Kidney epithelial cell (primary cell): ENCODE measurements at regions not wholly inside any gene's neighbourhood (a gene's known extent, or its start where the extent isn't known, plus 50 kb on each side); places are given as distances from the start of the nearest gene placed in this dataset.

Source experiments
- DNase-seq: peaks from one replicate; pipeline ENCODE4 v3.0.0-alpha.2; 2010; ENCODE audit warnings: low read depth
- H3K27me3 ChIP-seq: 2 replicates; pipeline ENCODE4 v1.6.0; 2011; ENCODE audit warnings: low read length; ENCODE audit not compliant: control insufficient read depth, insufficient read depth
- H3K36me3 ChIP-seq: 2 replicates; pipeline ENCODE4 v1.5.1; 2011; ENCODE audit warnings: low read length; ENCODE audit not compliant: control insufficient read depth, insufficient read depth
- H3K4me3 ChIP-seq: 2 replicates; pipeline ENCODE4 v1.5.1; 2011; ENCODE audit warnings: low read depth, mild to moderate bottlenecking, control low read depth, low read length
- TF ChIP-seq, protein P1 (sequence below): IDR thresholded peaks from 2 replicates; pipeline ENCODE4 v1.5.1; 2011; ENCODE audit warnings: mild to moderate bottlenecking, moderate library complexity, low read length, control low read depth, inconsistent platforms; ENCODE audit not compliant: insufficient read depth, poor library complexity, severe bottlenecking

DNA sequence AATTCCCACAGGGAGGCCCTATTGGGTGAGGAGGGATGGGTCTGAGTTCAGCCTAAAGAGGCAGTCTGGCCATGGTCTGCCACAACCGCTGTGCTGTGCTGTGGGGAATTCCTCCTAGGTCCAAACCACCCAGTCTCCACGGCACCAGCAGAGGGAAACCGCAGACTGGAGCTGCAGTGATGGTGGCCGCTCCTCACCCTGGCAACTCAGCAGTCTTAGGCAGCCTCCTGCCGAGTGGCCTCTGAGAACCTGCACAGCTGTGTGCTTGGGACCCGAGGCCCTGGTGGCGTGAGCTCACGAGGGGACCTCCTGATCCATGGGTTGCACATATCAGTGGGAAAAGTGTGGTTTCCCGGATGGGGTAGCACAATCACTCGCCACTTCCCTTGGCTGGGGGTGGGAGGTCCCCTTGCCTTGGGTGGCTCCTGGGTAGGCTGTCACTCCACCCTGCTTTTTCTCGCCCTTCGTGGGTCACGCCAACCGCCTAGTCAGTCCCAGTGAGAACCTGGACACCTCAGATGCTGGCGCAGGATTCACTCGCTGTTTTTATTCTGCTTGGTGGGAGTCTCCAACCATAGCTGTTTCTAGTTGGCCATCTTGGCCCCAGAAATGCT, 242.2 kb downstream of the CDH26 start:
- TF ChIP-seq, protein P1, sequence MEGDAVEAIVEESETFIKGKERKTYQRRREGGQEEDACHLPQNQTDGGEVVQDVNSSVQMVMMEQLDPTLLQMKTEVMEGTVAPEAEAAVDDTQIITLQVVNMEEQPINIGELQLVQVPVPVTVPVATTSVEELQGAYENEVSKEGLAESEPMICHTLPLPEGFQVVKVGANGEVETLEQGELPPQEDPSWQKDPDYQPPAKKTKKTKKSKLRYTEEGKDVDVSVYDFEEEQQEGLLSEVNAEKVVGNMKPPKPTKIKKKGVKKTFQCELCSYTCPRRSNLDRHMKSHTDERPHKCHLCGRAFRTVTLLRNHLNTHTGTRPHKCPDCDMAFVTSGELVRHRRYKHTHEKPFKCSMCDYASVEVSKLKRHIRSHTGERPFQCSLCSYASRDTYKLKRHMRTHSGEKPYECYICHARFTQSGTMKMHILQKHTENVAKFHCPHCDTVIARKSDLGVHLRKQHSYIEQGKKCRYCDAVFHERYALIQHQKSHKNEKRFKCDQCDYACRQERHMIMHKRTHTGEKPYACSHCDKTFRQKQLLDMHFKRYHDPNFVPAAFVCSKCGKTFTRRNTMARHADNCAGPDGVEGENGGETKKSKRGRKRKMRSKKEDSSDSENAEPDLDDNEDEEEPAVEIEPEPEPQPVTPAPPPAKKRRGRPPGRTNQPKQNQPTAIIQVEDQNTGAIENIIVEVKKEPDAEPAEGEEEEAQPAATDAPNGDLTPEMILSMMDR: no peak
- DNase-seq: no peak

GRCh38 chr20:60201198-60201835, 243.1 kb downstream of the CDH26 start:
- no peak for DNase-seq
- no peaks in the 10 kb centered on the region for H3K36me3 ChIP-seq
- H3K27me3 ChIP-seq: peaks cover 4% of the 10 kb centered on the region
- H3K4me3 ChIP-seq: no peak overlapping the region
- TF ChIP-seq, protein P1: no peak

More for the DNA sequence above, 242.2 kb downstream of the CDH26 start:
- no peaks in the 10 kb centered on the region for H3K36me3 ChIP-seq
- no peak overlapping the region for H3K4me3 ChIP-seq
- peaks cover 4% of the 10 kb centered on the region for H3K27me3 ChIP-seq

- DNase-seq: no peak
Measured at GRCh38 chr20:60202046-60202445, 243.8 kb downstream of the CDH26 start.

DNA sequence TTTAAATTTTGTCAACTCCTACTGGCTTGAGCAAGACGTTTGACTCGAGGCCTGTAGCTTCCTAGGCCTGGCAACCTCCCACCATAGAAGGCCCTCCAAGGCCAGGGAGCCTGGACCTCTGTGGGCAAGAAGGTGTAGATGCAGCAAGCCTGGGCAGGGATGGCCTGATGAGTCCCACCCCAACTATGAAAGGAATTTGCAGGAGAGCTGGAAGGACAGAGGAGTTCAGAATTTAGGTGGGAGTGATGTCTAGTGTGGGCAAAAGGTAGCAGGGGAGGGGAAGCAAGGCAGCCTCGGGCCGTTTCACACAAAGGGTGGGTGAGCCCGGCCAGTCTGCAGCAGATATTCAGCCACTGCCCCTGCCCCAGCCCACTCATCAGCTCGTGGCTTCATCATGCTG, 245.2 kb downstream of the CDH26 start:
- no peak for DNase-seq
- Histone ChIP-seq H3K27me3 (peaks cover 4% of the 10 kb centered on the region), H3K4me3 (no peak overlapping the region), H3K36me3 (no peaks in the 10 kb centered on the region)
- TF ChIP-seq, protein P1: no peak

More at GRCh38 chr20:60202046-60202445, 243.8 kb downstream of the CDH26 start:
- TF ChIP-seq, protein P1: no peak
- H3K36me3 ChIP-seq: no peaks in the 10 kb centered on the region
- H3K27me3 ChIP-seq: peaks cover 4% of the 10 kb centered on the region
- H3K4me3 ChIP-seq: no peak overlapping the region

GRCh38 chr20:60204601-60205000, 246.4 kb downstream of the CDH26 start:
- H3K4me3 ChIP-seq: no peak overlapping the region
- DNase-seq: no peak
- TF ChIP-seq, protein P1: no peak
- H3K36me3 ChIP-seq: no peaks in the 10 kb centered on the region
- H3K27me3 ChIP-seq: peaks cover 4% of the 10 kb centered on the region

- DNase-seq: peak; percentile 44
- Histone ChIP-seq H3K27me3 (peaks cover 4% of the 10 kb centered on the region), H3K36me3 (no peaks in the 10 kb centered on the region), H3K4me3 (no peak overlapping the region)
- TF ChIP-seq, protein P1: peak; percentile 60
Measured at GRCh38 chr20:60206259-60206658, 248.0 kb downstream of the CDH26 start.
